Left ventricle myocardium inferior (tissue), 1 donor: ENCODE measurements at regions not wholly inside any gene's neighbourhood (a gene's known extent, or its start where the extent isn't known, plus 50 kb on each side); places are given as distances from the start of the nearest gene placed in this dataset.

ENCODE experiments used
- DNase-seq: peaks from one replicate; pipeline ENCODE4 v3.0.0-alpha.2; 2020
- H3K27ac ChIP-seq: fragments of 200-600 bp; replicated peaks from 2 replicates; pipeline ENCODE4 v1.8.0; 2021
- H3K27me3 ChIP-seq: fragments of 200-600 bp; 2 replicates; pipeline ENCODE4 v1.8.0; 2021; ENCODE audit warnings: low read depth
- H3K36me3 ChIP-seq: fragments of 200-600 bp; 2 replicates; pipeline ENCODE4 v1.8.0; 2021
- H3K4me1 ChIP-seq: fragments of 200-600 bp; 2 replicates; pipeline ENCODE4 v1.8.0; 2021
- H3K4me3 ChIP-seq: fragments of 200-600 bp; 2 replicates; pipeline ENCODE4 v1.8.0; 2021; ENCODE audit warnings: mild to moderate bottlenecking, moderate library complexity
- H3K9me3 ChIP-seq: fragments of 200-600 bp; replicated peaks from 2 replicates; pipeline ENCODE4 v1.8.0; 2021
- intact Hi-C: fragments of 100-400 bp; cut with micrococcal nuclease; formaldehyde crosslinking; loops from one replicate; pipeline ENCODE4 v1.11.0; 2022
- TF ChIP-seq, protein P1 (sequence below): fragments of 200-600 bp; IDR thresholded peaks from 2 replicates; pipeline ENCODE4 v1.8.0; 2021; ENCODE audit warnings: antibody characterized with exemption, mild to moderate bottlenecking, borderline replicate concordance
- donor health status: DM: no; HTN: yes; CAD: no; lungs with severe emphysema.

DNA sequence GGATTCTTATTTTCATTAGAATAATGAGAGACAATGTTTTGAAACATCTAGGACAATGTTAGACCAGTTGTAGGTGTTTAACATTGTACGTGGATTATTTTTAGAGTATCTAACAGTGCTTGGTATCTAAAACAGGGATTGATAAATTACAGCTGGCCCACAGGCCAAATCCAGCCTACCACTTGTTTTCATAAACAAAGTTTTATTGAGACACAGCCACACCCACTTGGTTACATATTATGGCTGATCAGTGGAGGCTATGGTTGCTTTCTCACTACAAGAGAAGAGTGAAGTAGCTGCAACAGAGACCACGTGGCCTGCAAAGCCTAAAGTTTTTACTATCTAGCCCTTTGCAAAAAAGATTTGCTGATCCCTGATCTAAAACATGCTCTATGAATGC, 223.1 kb upstream of the CTNNB1 start:
- intact Hi-C loops: loop anchor here (10.0 kb wide), 3 partner anchors 101 to 391 kb away; no protein-coding TSS in a partner anchor
- Histone ChIP-seq H3K27me3 (no peaks in the 10 kb centered on the region), H3K9me3 (no peaks in the 10 kb centered on the region), H3K36me3 (no peaks in the 10 kb centered on the region), H3K4me1 (peaks cover 58% of the 10 kb centered on the region), H3K4me3 (no peak overlapping the region), H3K27ac (peak overlapping the region; percentile 81)
- TF ChIP-seq, protein P1, sequence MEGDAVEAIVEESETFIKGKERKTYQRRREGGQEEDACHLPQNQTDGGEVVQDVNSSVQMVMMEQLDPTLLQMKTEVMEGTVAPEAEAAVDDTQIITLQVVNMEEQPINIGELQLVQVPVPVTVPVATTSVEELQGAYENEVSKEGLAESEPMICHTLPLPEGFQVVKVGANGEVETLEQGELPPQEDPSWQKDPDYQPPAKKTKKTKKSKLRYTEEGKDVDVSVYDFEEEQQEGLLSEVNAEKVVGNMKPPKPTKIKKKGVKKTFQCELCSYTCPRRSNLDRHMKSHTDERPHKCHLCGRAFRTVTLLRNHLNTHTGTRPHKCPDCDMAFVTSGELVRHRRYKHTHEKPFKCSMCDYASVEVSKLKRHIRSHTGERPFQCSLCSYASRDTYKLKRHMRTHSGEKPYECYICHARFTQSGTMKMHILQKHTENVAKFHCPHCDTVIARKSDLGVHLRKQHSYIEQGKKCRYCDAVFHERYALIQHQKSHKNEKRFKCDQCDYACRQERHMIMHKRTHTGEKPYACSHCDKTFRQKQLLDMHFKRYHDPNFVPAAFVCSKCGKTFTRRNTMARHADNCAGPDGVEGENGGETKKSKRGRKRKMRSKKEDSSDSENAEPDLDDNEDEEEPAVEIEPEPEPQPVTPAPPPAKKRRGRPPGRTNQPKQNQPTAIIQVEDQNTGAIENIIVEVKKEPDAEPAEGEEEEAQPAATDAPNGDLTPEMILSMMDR: no peak
- DNase-seq: no peak

DNA sequence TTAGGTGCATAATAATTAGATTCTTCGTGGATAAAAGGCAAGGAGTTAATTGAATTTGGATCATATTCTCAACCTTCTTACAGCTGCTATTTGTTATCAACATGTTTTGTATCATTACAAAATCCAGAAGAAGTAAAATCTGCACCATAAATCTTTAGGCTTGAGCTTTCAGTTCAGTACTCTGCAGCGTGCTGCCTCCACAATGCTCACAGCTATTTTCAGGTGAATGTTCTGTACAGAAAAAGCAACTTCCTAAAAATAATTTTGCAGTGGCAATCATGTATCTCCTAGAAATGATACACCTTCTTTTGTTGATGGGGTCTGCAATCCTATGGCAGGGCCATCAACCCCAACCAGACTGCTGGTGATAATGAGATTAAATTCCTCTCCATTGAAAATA, 220.9 kb upstream of the CTNNB1 start:
- H3K9me3 ChIP-seq: no peaks in the 10 kb centered on the region
- intact Hi-C loops: loop anchor here (10.0 kb wide), 3 partner anchors 104 to 394 kb away; no protein-coding TSS in a partner anchor
- H3K36me3 ChIP-seq: no peaks in the 10 kb centered on the region
- H3K4me3 ChIP-seq: no peak overlapping the region
- TF ChIP-seq, protein P1: no peak
- H3K27me3 ChIP-seq: no peaks in the 10 kb centered on the region
- H3K4me1 ChIP-seq: peaks cover 36% of the 10 kb centered on the region
- no peak for DNase-seq
- H3K27ac ChIP-seq: no peak overlapping the region

DNA sequence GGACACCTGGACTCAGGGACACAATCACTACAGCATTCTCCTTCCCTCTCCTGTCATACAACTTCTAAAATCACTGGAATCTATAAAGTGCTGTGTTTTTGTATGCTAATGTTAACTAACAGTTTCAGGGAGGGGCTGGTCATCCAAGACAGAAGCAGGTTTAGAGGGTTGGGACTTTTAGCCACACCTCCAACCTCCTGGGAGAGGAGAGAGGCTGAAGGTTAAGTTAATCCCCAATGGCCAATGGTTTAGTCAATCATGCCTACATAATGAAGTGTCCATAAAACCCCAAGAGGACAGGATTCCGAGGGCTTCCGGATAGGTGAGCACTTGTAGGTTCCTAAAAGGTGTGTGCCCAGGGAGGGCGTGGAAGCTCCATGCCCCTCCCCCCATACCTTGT, 219.3 kb upstream of the CTNNB1 start:
- Histone ChIP-seq H3K27ac (no peak overlapping the region), H3K9me3 (no peaks in the 10 kb centered on the region), H3K36me3 (no peaks in the 10 kb centered on the region), H3K4me1 (peaks cover 21% of the 10 kb centered on the region), H3K4me3 (no peak overlapping the region), H3K27me3 (no peaks in the 10 kb centered on the region)
- intact Hi-C loops: loop anchor here (10.0 kb wide), 3 partner anchors 105 to 395 kb away; no protein-coding TSS in a partner anchor
- TF ChIP-seq, protein P1: no peak
- DNase-seq: no peak

DNA sequence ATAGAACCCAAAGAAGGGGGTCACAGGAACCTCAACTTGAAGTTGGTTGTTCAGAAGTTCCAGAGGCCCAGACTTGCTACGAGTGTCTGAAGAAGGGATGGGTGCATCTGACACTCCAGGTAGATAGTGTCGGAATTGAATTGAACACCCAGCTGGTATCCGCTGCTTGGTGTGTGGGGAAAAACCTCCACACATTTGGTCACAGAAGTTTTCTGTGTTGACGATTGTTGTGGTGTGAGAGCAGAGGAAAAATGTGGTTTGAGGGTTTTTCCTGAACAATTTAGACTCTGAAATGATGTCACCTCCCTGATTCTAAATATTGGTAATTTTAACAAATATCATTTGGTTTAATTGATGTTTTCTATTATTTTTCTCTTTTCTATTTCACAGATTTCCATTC, 218.8 kb upstream of the CTNNB1 start:
- H3K9me3 ChIP-seq: no peaks in the 10 kb centered on the region
- no peak for DNase-seq
- no peak overlapping the region for H3K4me3 ChIP-seq
- no peak overlapping the region for H3K27ac ChIP-seq
- no peaks in the 10 kb centered on the region for H3K27me3 ChIP-seq
- TF ChIP-seq, protein P1: no peak
- H3K36me3 ChIP-seq: no peaks in the 10 kb centered on the region
- intact Hi-C loops: no loop called here
- H3K4me1 ChIP-seq: peaks cover 16% of the 10 kb centered on the region

DNA sequence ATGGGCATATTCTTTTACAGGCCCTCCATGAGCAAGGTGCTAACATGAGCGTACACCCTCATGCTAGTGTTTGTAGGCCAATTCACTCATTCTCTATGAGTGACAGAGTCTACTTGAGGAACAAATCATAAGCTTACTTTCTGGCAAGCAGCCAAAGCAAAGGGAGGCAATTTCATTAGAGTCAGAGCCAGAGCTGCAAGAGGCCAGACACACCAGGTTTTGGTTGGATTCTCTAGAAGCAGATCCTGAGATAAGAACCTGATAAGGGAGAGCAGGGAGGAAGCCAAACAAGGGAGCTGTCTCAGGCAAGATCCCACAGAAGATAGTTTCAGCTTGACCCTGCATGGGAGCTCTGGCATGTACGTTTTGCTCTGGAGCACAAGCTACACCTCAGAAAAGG, 214.1 kb upstream of the CTNNB1 start:
- no peaks in the 10 kb centered on the region for H3K9me3 ChIP-seq

More for the DNA sequence above, 214.1 kb upstream of the CTNNB1 start:
- Histone ChIP-seq H3K4me3 (no peak overlapping the region), H3K4me1 (no peaks in the 10 kb centered on the region), H3K27me3 (no peaks in the 10 kb centered on the region), H3K36me3 (no peaks in the 10 kb centered on the region), H3K27ac (no peak overlapping the region)
- no peak for DNase-seq
- TF ChIP-seq, protein P1: no peak
- intact Hi-C loops: no loop called here
